ENCODE measurements at regions not wholly inside any gene's neighbourhood (a gene's known extent, or its start where the extent isn't known, plus 50 kb on each side); places are given as distances from the start of the nearest gene placed in this dataset.

GRCh38 chr4:159723341-159724048, 620.6 kb downstream of the RAPGEF2 start:
- no peak for TF ChIP-seq CTCF (IDR thresholded peaks at IDR 0.05)
- no peak for TF ChIP-seq EP300 (IDR thresholded peaks at IDR 0.05)
- TF ChIP-seq POLR2AphosphoS5 (IDR thresholded peaks at IDR 0.05) = no peak
- no peak for TF ChIP-seq POLR2A (IDR thresholded peaks at IDR 0.05)
- Histone ChIP-seq H3K9me3 (no peaks in the 10 kb centered on the region), H3K27ac (no peak overlapping the region), H3K4me1 (peaks cover 0 to 8% (median 0%) of the 10 kb centered on the region in 4 donors), H3K36me3 (no peaks in the 10 kb centered on the region), H3K27me3 (no peaks in the 10 kb centered on the region), H3K4me3 (no peak overlapping the region)
- WGBS, 2 donors = 76 to 77% methylated on average over 8 of the region's 8 CpGs
- no peak for DNase-seq
- intact Hi-C loops (cut with DNase I) = no loop called here

- intact Hi-C loops (cut with DNase I) = no loop called here
- H3K4me3 ChIP-seq = no peak overlapping the region
- 87 to 91% methylated on average over 1 of the region's 1 CpG for WGBS, 2 donors
- no peak overlapping the region for H3K27ac ChIP-seq
- no peaks in the 10 kb centered on the region for H3K27me3 ChIP-seq
- H3K36me3 ChIP-seq = no peaks in the 10 kb centered on the region
- TF ChIP-seq CTCF (IDR thresholded peaks at IDR 0.05) (no peak), EP300 (IDR thresholded peaks at IDR 0.05) (no peak), POLR2AphosphoS5 (IDR thresholded peaks at IDR 0.05) (no peak), POLR2A (IDR thresholded peaks at IDR 0.05) (no peak)
- no peak for DNase-seq
- H3K9me3 ChIP-seq = no peaks in the 10 kb centered on the region
- no peaks in the 10 kb centered on the region for H3K4me1 ChIP-seq
Observed at GRCh38 chr4:159725571-159725970, 622.7 kb downstream of the RAPGEF2 start.

GRCh38 chr4:159735281-159736207, 632.7 kb downstream of the RAPGEF2 start:
- H3K27ac ChIP-seq = no peak overlapping the region
- H3K9me3 ChIP-seq = peaks cover 0 to 4% (median 0%) of the 10 kb centered on the region in 4 donors
- no peaks in the 10 kb centered on the region for H3K27me3 ChIP-seq
- DNase-seq = no peak
- TF ChIP-seq CTCF (IDR thresholded peaks at IDR 0.05) (no peak), POLR2AphosphoS5 (IDR thresholded peaks at IDR 0.05) (no peak), POLR2A (IDR thresholded peaks at IDR 0.05) (no peak), EP300 (IDR thresholded peaks at IDR 0.05) (no peak)
- no peaks in the 10 kb centered on the region for H3K4me1 ChIP-seq
- intact Hi-C loops (cut with DNase I) = no loop called here
- WGBS, 2 donors = 74 to 75% methylated on average over 6 of the region's 6 CpGs
- no peaks in the 10 kb centered on the region for H3K36me3 ChIP-seq
- no peak overlapping the region for H3K4me3 ChIP-seq

GRCh38 chr4:159736411-159736810, 633.5 kb downstream of the RAPGEF2 start:
- Histone ChIP-seq H3K36me3 (no peaks in the 10 kb centered on the region), H3K27me3 (no peaks in the 10 kb centered on the region), H3K4me1 (no peaks in the 10 kb centered on the region), H3K4me3 (no peak overlapping the region), H3K27ac (no peak overlapping the region), H3K9me3 (peaks cover 0 to 4% (median 0%) of the 10 kb centered on the region in 4 donors)
- no peak for DNase-seq
- intact Hi-C loops (cut with DNase I) = no loop called here
- TF ChIP-seq POLR2A (IDR thresholded peaks at IDR 0.05) (no peak), CTCF (IDR thresholded peaks at IDR 0.05) (no peak), EP300 (IDR thresholded peaks at IDR 0.05) (no peak), POLR2AphosphoS5 (IDR thresholded peaks at IDR 0.05) (no peak)
- 77 to 81% methylated on average over 7 of the region's 7 CpGs for WGBS, 2 donors

Data from sigmoid colon (tissue), 6 donors.